ENCODE measurements at regions not wholly inside any gene's neighbourhood (a gene's known extent, or its start where the extent isn't known, plus 50 kb on each side); places are given as distances from the start of the nearest gene placed in this dataset.

- H3K4me3 ChIP-seq (ENCODE audit: low read length) = no peak overlapping the region
- H3K9me3 ChIP-seq (replicated peaks; ENCODE audit: low read length) = no peaks in the 10 kb centered on the region
- no peaks in the 10 kb centered on the region for H3K27me3 ChIP-seq (ENCODE audit: control insufficient read depth, insufficient read depth, low read length)
- H3K9ac ChIP-seq (ENCODE audit: low read depth, low read length) = peak overlapping the region; percentile 62
- no peak overlapping the region for H3K4me2 ChIP-seq (ENCODE audit: low read length)
- no peaks in the 10 kb centered on the region for H3K36me3 ChIP-seq (ENCODE audit: insufficient read depth, low read length)
- H3K4me1 ChIP-seq (ENCODE audit: control insufficient read depth, insufficient read depth, low read length) = peaks cover 31% of the 10 kb centered on the region
Measured at GRCh38 chr1:214990619-214991018, 91.9 kb upstream of the KCNK2 start.

- H3K4me2 ChIP-seq (ENCODE audit: low read length) = no peak overlapping the region
- no peaks in the 10 kb centered on the region for H3K36me3 ChIP-seq (ENCODE audit: insufficient read depth, low read length)
- no peaks in the 10 kb centered on the region for H3K9me3 ChIP-seq (replicated peaks; ENCODE audit: low read length)
- peaks cover 31% of the 10 kb centered on the region for H3K4me1 ChIP-seq (ENCODE audit: control insufficient read depth, insufficient read depth, low read length)
- H3K27me3 ChIP-seq (ENCODE audit: control insufficient read depth, insufficient read depth, low read length) = no peaks in the 10 kb centered on the region
- H3K4me3 ChIP-seq (ENCODE audit: low read length) = no peak overlapping the region
- H3K9ac ChIP-seq (ENCODE audit: low read depth, low read length) = no peak overlapping the region
Measured at GRCh38 chr1:214991691-214992315, 90.7 kb upstream of the KCNK2 start.

- Histone ChIP-seq H3K4me1 (ENCODE audit: control insufficient read depth, insufficient read depth, low read length) (peaks cover 31% of the 10 kb centered on the region), H3K4me2 (ENCODE audit: low read length) (no peak overlapping the region), H3K4me3 (ENCODE audit: low read length) (no peak overlapping the region), H3K9ac (ENCODE audit: low read depth, low read length) (no peak overlapping the region), H3K36me3 (ENCODE audit: insufficient read depth, low read length) (no peaks in the 10 kb centered on the region), H3K27me3 (ENCODE audit: control insufficient read depth, insufficient read depth, low read length) (no peaks in the 10 kb centered on the region), H3K9me3 (replicated peaks; ENCODE audit: low read length) (no peaks in the 10 kb centered on the region)
Measured at GRCh38 chr1:214993419-214993818, 89.1 kb upstream of the KCNK2 start.

GRCh38 chr1:214997685-214998084, 84.9 kb upstream of the KCNK2 start:
- peaks cover 19% of the 10 kb centered on the region for H3K4me1 ChIP-seq (ENCODE audit: control insufficient read depth, insufficient read depth, low read length)
- no peak overlapping the region for H3K4me2 ChIP-seq (ENCODE audit: low read length)
- no peak overlapping the region for H3K4me3 ChIP-seq (ENCODE audit: low read length)

GRCh38 chr1:215001419-215002021, 81.0 kb upstream of the KCNK2 start:
- Histone ChIP-seq H3K4me1 (ENCODE audit: control insufficient read depth, insufficient read depth, low read length) (peaks cover 42% of the 10 kb centered on the region), H3K9me3 (replicated peaks; ENCODE audit: low read length) (no peaks in the 10 kb centered on the region), H3K27me3 (ENCODE audit: control insufficient read depth, insufficient read depth, low read length) (no peaks in the 10 kb centered on the region), H3K4me2 (ENCODE audit: low read length) (no peak overlapping the region), H3K4me3 (ENCODE audit: low read length) (no peak overlapping the region), H3K9ac (ENCODE audit: low read depth, low read length) (no peak overlapping the region), H3K36me3 (ENCODE audit: insufficient read depth, low read length) (no peaks in the 10 kb centered on the region)

More at GRCh38 chr1:214997685-214998084, 84.9 kb upstream of the KCNK2 start:
- H3K36me3 ChIP-seq (ENCODE audit: insufficient read depth, low read length) = no peaks in the 10 kb centered on the region
- H3K27me3 ChIP-seq (ENCODE audit: control insufficient read depth, insufficient read depth, low read length) = no peaks in the 10 kb centered on the region
- no peak overlapping the region for H3K9ac ChIP-seq (ENCODE audit: low read depth, low read length)
- H3K9me3 ChIP-seq (replicated peaks; ENCODE audit: low read length) = no peaks in the 10 kb centered on the region

- H3K9me3 ChIP-seq (replicated peaks; ENCODE audit: low read length) = no peaks in the 10 kb centered on the region
- no peaks in the 10 kb centered on the region for H3K36me3 ChIP-seq (ENCODE audit: insufficient read depth, low read length)
- peak overlapping the region; percentile 13 for H3K9ac ChIP-seq (ENCODE audit: low read depth, low read length)
- no peaks in the 10 kb centered on the region for H3K27me3 ChIP-seq (ENCODE audit: control insufficient read depth, insufficient read depth, low read length)
- H3K4me1 ChIP-seq (ENCODE audit: control insufficient read depth, insufficient read depth, low read length) = peaks cover 42% of the 10 kb centered on the region
- no peak overlapping the region for H3K4me3 ChIP-seq (ENCODE audit: low read length)
- H3K4me2 ChIP-seq (ENCODE audit: low read length) = peak overlapping the region; percentile 39
Measured at GRCh38 chr1:215002471-215002870, 80.1 kb upstream of the KCNK2 start.

GRCh38 chr1:215003686-215004085, 78.9 kb upstream of the KCNK2 start:
- Histone ChIP-seq H3K4me1 (ENCODE audit: control insufficient read depth, insufficient read depth, low read length) (peaks cover 42% of the 10 kb centered on the region), H3K27me3 (ENCODE audit: control insufficient read depth, insufficient read depth, low read length) (no peaks in the 10 kb centered on the region), H3K9me3 (replicated peaks; ENCODE audit: low read length) (no peaks in the 10 kb centered on the region), H3K9ac (ENCODE audit: low read depth, low read length) (no peak overlapping the region), H3K36me3 (ENCODE audit: insufficient read depth, low read length) (no peaks in the 10 kb centered on the region), H3K4me3 (ENCODE audit: low read length) (no peak overlapping the region), H3K4me2 (ENCODE audit: low read length) (no peak overlapping the region)

- Histone ChIP-seq H3K27me3 (ENCODE audit: control insufficient read depth, insufficient read depth, low read length) (no peaks in the 10 kb centered on the region), H3K4me2 (ENCODE audit: low read length) (peak overlapping the region; percentile 75), H3K9me3 (replicated peaks; ENCODE audit: low read length) (no peaks in the 10 kb centered on the region), H3K4me1 (ENCODE audit: control insufficient read depth, insufficient read depth, low read length) (peaks cover 42% of the 10 kb centered on the region), H3K4me3 (ENCODE audit: low read length) (no peak overlapping the region), H3K36me3 (ENCODE audit: insufficient read depth, low read length) (no peaks in the 10 kb centered on the region), H3K9ac (ENCODE audit: low read depth, low read length) (no peak overlapping the region)
Measured at GRCh38 chr1:215004121-215004827, 78.3 kb upstream of the KCNK2 start.

GRCh38 chr1:215005078-215005477, 77.5 kb upstream of the KCNK2 start:
- H3K4me3 ChIP-seq (ENCODE audit: low read length) = no peak overlapping the region
- H3K9ac ChIP-seq (ENCODE audit: low read depth, low read length) = peak overlapping the region; percentile 65
- no peaks in the 10 kb centered on the region for H3K9me3 ChIP-seq (replicated peaks; ENCODE audit: low read length)
- no peaks in the 10 kb centered on the region for H3K36me3 ChIP-seq (ENCODE audit: insufficient read depth, low read length)
- peak overlapping the region; percentile 75 for H3K4me2 ChIP-seq (ENCODE audit: low read length)
- H3K27me3 ChIP-seq (ENCODE audit: control insufficient read depth, insufficient read depth, low read length) = no peaks in the 10 kb centered on the region
- H3K4me1 ChIP-seq (ENCODE audit: control insufficient read depth, insufficient read depth, low read length) = peaks cover 42% of the 10 kb centered on the region

- H3K4me2 ChIP-seq (ENCODE audit: low read length) = peak overlapping the region; percentile 75
- H3K4me1 ChIP-seq (ENCODE audit: control insufficient read depth, insufficient read depth, low read length) = peaks cover 42% of the 10 kb centered on the region
- no peaks in the 10 kb centered on the region for H3K9me3 ChIP-seq (replicated peaks; ENCODE audit: low read length)
- peak overlapping the region; percentile 55 for H3K4me3 ChIP-seq (ENCODE audit: low read length)
- H3K36me3 ChIP-seq (ENCODE audit: insufficient read depth, low read length) = no peaks in the 10 kb centered on the region
- H3K9ac ChIP-seq (ENCODE audit: low read depth, low read length) = peak overlapping the region; percentile 65
- no peaks in the 10 kb centered on the region for H3K27me3 ChIP-seq (ENCODE audit: control insufficient read depth, insufficient read depth, low read length)
Measured at GRCh38 chr1:215005656-215006345, 76.7 kb upstream of the KCNK2 start.

GRCh38 chr1:215007880-215008279, 74.7 kb upstream of the KCNK2 start:
- Histone ChIP-seq H3K9me3 (replicated peaks; ENCODE audit: low read length) (no peaks in the 10 kb centered on the region), H3K4me1 (ENCODE audit: control insufficient read depth, insufficient read depth, low read length) (peaks cover 26% of the 10 kb centered on the region), H3K4me2 (ENCODE audit: low read length) (peak overlapping the region; percentile 34), H3K27me3 (ENCODE audit: control insufficient read depth, insufficient read depth, low read length) (no peaks in the 10 kb centered on the region), H3K36me3 (ENCODE audit: insufficient read depth, low read length) (no peaks in the 10 kb centered on the region), H3K9ac (ENCODE audit: low read depth, low read length) (no peak overlapping the region), H3K4me3 (ENCODE audit: low read length) (no peak overlapping the region)
